CD14-positive monocyte (primary cell): ENCODE measurements at regions not wholly inside any gene's neighbourhood (a gene's known extent, or its start where the extent isn't known, plus 50 kb on each side); places are given as distances from the start of the nearest gene placed in this dataset.

Experiments used
- DNase-seq, 3 donors: peaks; one replicate each; pipeline ENCODE4 v3.0.0-alpha.2; 2011 to 2022
- H2AFZ ChIP-seq: 2 replicates; pipeline ENCODE4 v1.6.0; 2012; ENCODE audit warnings: mild to moderate bottlenecking, low read depth, low read length, inconsistent platforms; ENCODE audit not compliant: insufficient read depth, poor library complexity, severe bottlenecking
- H3K27ac ChIP-seq, 2 donors: 1 replicate in 1 of 2; 2 replicates in 1 of 2; pipeline ENCODE4 v1.5.1; 2012 to 2013; ENCODE audit warnings: low read length in 2 of 2, control low read depth in 1 of 2, inconsistent platforms in 1 of 2, low read depth in 1 of 2, mild to moderate bottlenecking in 1 of 2
- H3K27me3 ChIP-seq, 2 donors: one replicate each; pipeline versions ENCODE4 v1.6.0 to v1.6.1; 2011 to 2013; ENCODE audit warnings: low read length in 2 of 2; ENCODE audit not compliant: control insufficient read depth in 2 of 2, insufficient read depth in 2 of 2
- H3K36me3 ChIP-seq, 2 donors: replicated peaks in 1 of 2; 1 replicate in 1 of 2; 2 replicates in 1 of 2; pipeline versions ENCODE4 v1.5.1 to v1.6.1; 2012 to 2013; ENCODE audit warnings: low read length in 2 of 2, control low read depth in 1 of 2, inconsistent platforms in 1 of 2, mild to moderate bottlenecking in 1 of 2; ENCODE audit not compliant: insufficient read depth in 2 of 2, control insufficient read depth in 1 of 2
- H3K4me1 ChIP-seq, 2 donors: 1 replicate in 1 of 2; 2 replicates in 1 of 2; pipeline versions ENCODE4 v1.5.1 to v1.6.1; 2012 to 2013; ENCODE audit warnings: low read length in 2 of 2, control low read depth in 1 of 2, inconsistent platforms in 1 of 2, mild to moderate bottlenecking in 1 of 2, moderate library complexity in 1 of 2; ENCODE audit not compliant: insufficient read depth in 2 of 2, control insufficient read depth in 1 of 2
- H3K4me2 ChIP-seq: replicated peaks from 2 replicates; pipeline ENCODE3; 2012; ENCODE audit warnings: low read length, moderate library complexity, mild to moderate bottlenecking; ENCODE audit not compliant: poor library complexity, severe bottlenecking; ENCODE audit errors: extremely low read depth
- H3K4me3 ChIP-seq, 3 experiments: fragments of 200-600 bp in 1 of 3; sonication (generic) in 1 of 3; replicated peaks in 1 of 3; 1 replicate in 2 of 3; 2 replicates in 1 of 3; pipeline ENCODE4 v1.5.1; 2011 to 2013; ENCODE audit warnings: low read length in 3 of 3, mild to moderate bottlenecking in 3 of 3, control low read depth in 2 of 3, low read depth in 2 of 3, inconsistent platforms in 1 of 3, moderate library complexity in 1 of 3
- H3K79me2 ChIP-seq: 2 replicates; pipeline ENCODE4 v1.6.0; 2012; ENCODE audit warnings: mild to moderate bottlenecking, control low read depth, inconsistent platforms, low read length, moderate library complexity; ENCODE audit not compliant: insufficient read depth
- H3K9ac ChIP-seq: 2 replicates; pipeline ENCODE4 v1.6.0; 2017; ENCODE audit warnings: low read length, mild to moderate bottlenecking; ENCODE audit not compliant: insufficient read depth, poor library complexity, severe bottlenecking
- H3K9me3 ChIP-seq, 2 donors: replicated peaks in 1 of 2; 1 replicate in 1 of 2; 2 replicates in 1 of 2; pipeline versions ENCODE4 v1.5.1 to v1.6.1; 2012 to 2013; ENCODE audit warnings: low read length in 2 of 2, control low read depth in 1 of 2; ENCODE audit not compliant: control insufficient read depth in 1 of 2, insufficient read depth in 1 of 2
- H4K20me1 ChIP-seq: 2 replicates; pipeline ENCODE4 v1.6.0; 2012; ENCODE audit warnings: mild to moderate bottlenecking, low read length, control low read depth, moderate library complexity; ENCODE audit not compliant: insufficient read depth
- H3K27ac Mint-ChIP-seq, 7 donors: one replicate each; pipeline ENCODE4 v1.8.0; 2020; ENCODE audit warnings: mild to moderate bottlenecking in 7 of 7, mixed read lengths in 7 of 7, moderate library complexity in 6 of 7, inconsistent platforms in 2 of 7
- H3K27me3 Mint-ChIP-seq, 3 donors: one replicate each; pipeline ENCODE4 v1.8.0; 2021 to 2022; ENCODE audit warnings: low read depth in 3 of 3, mild to moderate bottlenecking in 3 of 3, mixed read lengths in 3 of 3, moderate library complexity in 3 of 3, inconsistent platforms in 1 of 3
- H3K36me3 Mint-ChIP-seq, 2 donors: one replicate each; pipeline ENCODE4 v1.8.0; 2020; ENCODE audit warnings: mixed read lengths in 2 of 2, inconsistent platforms in 1 of 2, mild to moderate bottlenecking in 1 of 2
- H3K4me1 Mint-ChIP-seq: one replicate; pipeline ENCODE4 v1.8.0; 2020; ENCODE audit warnings: mild to moderate bottlenecking, mixed read lengths
- H3K4me3 Mint-ChIP-seq, 2 donors: one replicate each; pipeline ENCODE4 v1.8.0; 2020; ENCODE audit warnings: mild to moderate bottlenecking in 2 of 2, mixed read lengths in 2 of 2, moderate library complexity in 1 of 2
- H3K9me3 Mint-ChIP-seq, 7 donors: one replicate each; pipeline ENCODE4 v1.8.0; 2020 to 2022; ENCODE audit warnings: mixed read lengths in 7 of 7, mild to moderate bottlenecking in 6 of 7, moderate library complexity in 6 of 7, inconsistent platforms in 2 of 7
- WGBS: methylation state at CpG from one replicate; pipeline ENCODE4 v1.1.5; 2013; ENCODE audit warnings: missing lambda C conversion rate; ENCODE audit not compliant: insufficient coverage; 5-methylcytosine and 5-hydroxymethylcytosine counted together
- intact Hi-C, 2 donors: fragments of 100-400 bp; cut with micrococcal nuclease; formaldehyde crosslinking; loops; one replicate each; pipeline versions ENCODE4 v1.15.0 to v1.15.1; 2023
- TF ChIP-seq, protein P1 (sequence below): fragments of 200-600 bp; IDR thresholded peaks from one replicate; pipeline ENCODE4 v1.8.0; 2022; ENCODE audit warnings: antibody characterized with exemption, mild to moderate bottlenecking

- 81% methylated on average over 3 of the region's 4 CpGs for WGBS
- peaks cover 0 to 5% (median 0%) of the 10 kb centered on the region in 7 donors for H3K9me3 Mint-ChIP-seq
- TF ChIP-seq, protein P1, sequence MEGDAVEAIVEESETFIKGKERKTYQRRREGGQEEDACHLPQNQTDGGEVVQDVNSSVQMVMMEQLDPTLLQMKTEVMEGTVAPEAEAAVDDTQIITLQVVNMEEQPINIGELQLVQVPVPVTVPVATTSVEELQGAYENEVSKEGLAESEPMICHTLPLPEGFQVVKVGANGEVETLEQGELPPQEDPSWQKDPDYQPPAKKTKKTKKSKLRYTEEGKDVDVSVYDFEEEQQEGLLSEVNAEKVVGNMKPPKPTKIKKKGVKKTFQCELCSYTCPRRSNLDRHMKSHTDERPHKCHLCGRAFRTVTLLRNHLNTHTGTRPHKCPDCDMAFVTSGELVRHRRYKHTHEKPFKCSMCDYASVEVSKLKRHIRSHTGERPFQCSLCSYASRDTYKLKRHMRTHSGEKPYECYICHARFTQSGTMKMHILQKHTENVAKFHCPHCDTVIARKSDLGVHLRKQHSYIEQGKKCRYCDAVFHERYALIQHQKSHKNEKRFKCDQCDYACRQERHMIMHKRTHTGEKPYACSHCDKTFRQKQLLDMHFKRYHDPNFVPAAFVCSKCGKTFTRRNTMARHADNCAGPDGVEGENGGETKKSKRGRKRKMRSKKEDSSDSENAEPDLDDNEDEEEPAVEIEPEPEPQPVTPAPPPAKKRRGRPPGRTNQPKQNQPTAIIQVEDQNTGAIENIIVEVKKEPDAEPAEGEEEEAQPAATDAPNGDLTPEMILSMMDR, result no peak
- Histone ChIP-seq H3K4me3 (no peak overlapping the region), H3K36me3 (no peaks in the 10 kb centered on the region), H3K4me1 (no peaks in the 10 kb centered on the region), H3K27me3 (no peaks in the 10 kb centered on the region), H2AFZ (no peak overlapping the region), H4K20me1 (no peaks in the 10 kb centered on the region), H3K27ac (no peak overlapping the region), H3K9me3 (no peaks in the 10 kb centered on the region), H3K4me2 (no peak overlapping the region), H3K9ac (no peak overlapping the region), H3K79me2 (no peaks in the 10 kb centered on the region)
- no peaks in the 10 kb centered on the region for H3K4me1 Mint-ChIP-seq
- no peaks in the 10 kb centered on the region for H3K36me3 Mint-ChIP-seq
- peaks cover 0 to 5% (median 0%) of the 10 kb centered on the region in 3 donors for H3K27me3 Mint-ChIP-seq
- intact Hi-C loops, result no loop called here
- no peak overlapping the region for H3K27ac Mint-ChIP-seq
- no peak overlapping the region for H3K4me3 Mint-ChIP-seq
- no peak for DNase-seq
Measured at GRCh38 chr10:120260456-120260855, 196.6 kb upstream of the PLPP4 start.

GRCh38 chr10:120262857-120263547 lies 194.0 kb upstream of the PLPP4 start:
- no CpG with 5 or more reads among the region's 1 CpG for WGBS
- Histone ChIP-seq H3K9ac (no peak overlapping the region), H2AFZ (no peak overlapping the region), H3K4me3 (no peak overlapping the region), H3K9me3 (no peaks in the 10 kb centered on the region), H3K27ac (no peak overlapping the region), H3K79me2 (no peaks in the 10 kb centered on the region), H3K27me3 (no peaks in the 10 kb centered on the region), H3K4me2 (no peak overlapping the region), H3K36me3 (no peaks in the 10 kb centered on the region), H3K4me1 (no peaks in the 10 kb centered on the region), H4K20me1 (no peaks in the 10 kb centered on the region)
- Mint-ChIP-seq H3K9me3 (peaks cover 0 to 3% (median 0%) of the 10 kb centered on the region in 7 donors), H3K4me1 (no peaks in the 10 kb centered on the region), H3K27me3 (peaks cover 0 to 5% (median 2%) of the 10 kb centered on the region in 3 donors), H3K4me3 (no peak overlapping the region), H3K36me3 (no peaks in the 10 kb centered on the region), H3K27ac (no peak overlapping the region)
- TF ChIP-seq, protein P1, result no peak
- intact Hi-C loops, result no loop called here
- DNase-seq, result no peak
